ENCODE measurements at regions not wholly inside any gene's neighbourhood (a gene's known extent, or its start where the extent isn't known, plus 50 kb on each side); places are given as distances from the start of the nearest gene placed in this dataset.

- TF ChIP-seq CTCF (IDR thresholded peaks at IDR 0.05) (peak in 1 of 6 experiments; percentile 38), POLR2A (IDR thresholded peaks at IDR 0.05) (no peak)
Measured at GRCh38 chr20:12166053-12166717, 248.5 kb downstream of the BTBD3 start.
